ENCODE measurements at regions not wholly inside any gene's neighbourhood (a gene's known extent, or its start where the extent isn't known, plus 50 kb on each side); places are given as distances from the start of the nearest gene placed in this dataset.

DNA sequence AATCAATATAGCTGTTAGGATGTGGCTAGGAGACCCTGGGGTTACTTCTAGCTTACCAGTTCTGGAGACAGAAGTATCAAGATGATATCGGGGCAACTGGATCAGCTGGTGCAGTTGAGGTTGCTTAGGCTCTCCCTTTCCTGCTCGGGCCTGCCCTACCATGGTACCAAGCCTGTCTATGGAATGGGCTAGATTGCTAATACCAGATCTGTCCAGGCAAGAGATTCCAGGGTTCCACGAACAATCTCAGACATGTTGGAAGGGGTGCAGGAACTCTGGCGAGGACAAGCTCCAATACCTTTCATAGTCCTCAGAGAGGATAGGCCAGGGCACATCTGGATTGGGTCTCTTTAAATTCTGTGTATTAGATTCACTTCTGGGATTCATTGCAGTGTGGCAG lies 53.8 kb downstream of the ADM start:
- no peak for DNase-seq

DNA sequence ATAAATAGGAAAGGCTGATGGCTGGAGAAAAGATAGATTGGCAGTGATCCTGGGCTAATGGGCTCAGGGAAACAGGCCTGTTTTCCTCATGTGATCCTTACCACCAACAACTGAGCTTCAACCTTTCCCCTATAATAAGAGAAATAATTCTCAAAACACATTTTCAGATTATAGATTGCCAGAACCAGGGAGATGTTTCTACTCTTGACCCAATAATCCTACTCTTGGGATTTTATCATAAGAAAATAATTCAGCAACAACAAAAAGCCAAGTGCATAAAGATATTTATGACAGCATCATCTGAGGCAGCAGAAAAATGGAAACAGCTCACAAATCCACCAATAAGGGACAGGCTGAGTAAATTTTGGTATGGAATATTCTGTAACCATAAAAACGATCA lies 54.3 kb downstream of the ADM start:
- DNase-seq, result no peak

DNA sequence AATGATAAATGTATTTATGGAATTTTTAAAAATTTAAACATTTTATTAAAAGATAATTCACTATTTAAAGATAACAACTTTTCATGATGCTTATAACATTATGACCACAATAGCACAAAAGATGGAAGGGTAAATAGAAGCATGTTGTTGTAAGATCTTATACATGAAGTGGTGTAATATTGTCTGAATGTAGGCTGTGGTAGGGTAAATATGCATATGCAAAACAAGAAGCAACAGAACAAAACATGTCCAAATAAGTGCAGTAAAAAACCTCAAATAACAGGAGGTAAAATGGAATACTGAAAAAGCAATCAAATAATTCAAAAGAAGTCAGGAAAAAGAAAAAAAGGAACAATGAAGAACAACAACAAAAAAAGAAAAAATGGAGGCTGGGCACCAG lies 56.0 kb downstream of the ADM start:
- no peak for DNase-seq

DNA sequence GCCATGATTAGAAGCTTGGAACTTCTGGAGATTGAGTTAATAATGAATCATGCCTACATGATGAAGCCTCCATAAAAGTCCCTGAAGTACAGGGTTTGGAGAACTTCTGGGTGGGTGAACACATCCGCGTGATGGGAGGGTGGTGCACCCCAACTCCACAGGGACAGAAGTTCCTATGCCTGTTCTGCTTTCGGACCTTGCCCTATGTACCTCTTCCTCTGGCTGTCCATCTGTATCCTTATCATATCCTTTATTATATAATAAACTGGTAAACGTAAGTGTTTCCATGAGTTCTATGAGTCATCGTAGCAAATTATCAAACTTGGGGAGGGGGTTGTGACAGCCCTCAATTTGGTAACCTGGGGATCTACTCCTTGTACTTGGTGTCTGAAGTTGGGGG lies 60.2 kb downstream of the ADM start:
- no peak for DNase-seq

DNA sequence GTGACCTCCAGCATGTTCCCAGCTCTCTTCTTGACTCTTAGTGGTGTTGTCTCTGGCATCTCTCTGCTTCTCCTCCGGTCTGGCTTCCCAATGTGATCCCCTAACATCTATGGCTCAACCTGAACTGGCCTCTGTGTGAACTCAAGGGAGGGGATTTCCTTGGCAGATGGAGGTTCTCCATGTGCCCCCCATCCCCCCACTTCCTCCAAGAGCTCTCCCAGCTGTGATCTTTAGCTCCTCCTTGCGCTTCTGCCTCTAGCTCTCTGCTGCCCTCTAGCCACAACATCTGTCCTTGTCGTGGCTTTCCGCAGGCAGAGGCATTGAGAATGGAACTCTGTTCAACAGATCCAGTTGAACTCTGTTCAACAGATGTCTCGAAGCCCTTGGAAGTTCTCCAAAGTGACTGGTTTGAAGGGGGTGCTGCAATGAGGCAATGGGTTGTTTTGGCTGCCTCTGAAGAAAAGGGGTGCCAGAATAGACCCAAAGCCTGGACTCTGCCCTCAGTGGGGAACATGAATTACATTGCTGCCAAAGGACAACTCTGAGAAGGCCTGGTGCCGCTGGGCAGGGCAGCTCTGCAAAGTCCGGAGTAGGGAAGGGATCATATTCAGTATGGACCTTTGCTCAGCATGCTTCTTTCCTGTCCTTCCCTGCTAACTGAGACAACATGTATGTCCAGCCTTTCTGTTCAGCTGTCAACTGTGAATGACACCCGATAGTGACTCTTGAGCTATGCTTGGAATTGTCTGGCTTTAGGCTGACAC lies 61.9 kb downstream of the ADM start:
- peak; percentile 24 for DNase-seq

DNA sequence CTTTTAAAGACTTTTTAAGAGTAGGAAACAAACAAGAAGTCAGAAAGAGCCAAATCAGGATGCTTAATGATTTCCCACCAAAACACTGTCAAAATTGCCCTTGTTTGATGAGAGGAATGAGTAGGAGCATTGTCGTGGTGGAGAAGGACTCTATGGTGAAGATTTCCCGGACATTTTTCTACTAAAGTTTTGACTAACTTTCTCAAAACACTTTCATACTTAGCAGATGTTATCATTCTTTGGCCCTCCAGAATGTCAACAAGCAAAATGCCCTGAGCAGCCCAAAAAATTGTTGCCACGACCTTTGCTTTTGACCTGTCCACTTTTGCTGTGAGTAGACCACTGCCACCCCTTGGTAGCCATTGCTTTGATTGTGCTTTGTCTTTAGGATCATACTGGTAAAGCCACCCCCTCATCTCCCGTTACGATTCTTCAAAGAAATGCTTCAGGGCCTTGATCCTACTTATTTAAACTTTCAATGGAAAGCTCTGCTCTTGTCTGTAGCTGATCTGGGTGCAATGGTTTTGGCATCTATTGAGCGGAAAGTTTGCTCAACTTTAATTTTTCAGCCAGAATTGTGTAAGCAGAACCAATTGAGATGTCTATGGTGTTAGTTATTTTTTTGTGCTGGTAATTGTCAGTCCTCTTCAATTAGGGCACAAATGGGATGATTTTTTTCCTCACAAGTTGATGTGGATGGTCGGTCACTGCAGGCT lies 67.2 kb downstream of the ADM start:
- DNase-seq, result no peak

DNA sequence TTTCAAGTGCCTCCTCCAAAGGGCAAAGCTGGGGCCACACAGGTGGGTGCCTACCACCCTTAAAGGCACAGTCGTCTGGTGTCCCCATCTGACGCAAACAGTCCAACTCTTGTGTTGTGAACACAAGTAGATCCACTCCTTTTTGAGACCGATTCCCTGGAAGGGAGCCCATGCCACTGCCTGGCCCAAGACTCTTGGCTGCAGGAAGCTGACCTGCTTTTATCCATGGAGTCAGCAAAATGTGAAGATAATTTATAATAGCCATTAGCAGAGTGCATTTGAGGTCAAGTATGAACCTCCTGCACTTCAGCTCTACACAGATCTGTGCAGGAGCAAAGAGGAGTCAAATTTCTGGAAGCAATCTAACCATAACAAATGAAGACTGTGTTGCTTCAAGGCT lies 68.5 kb downstream of the ADM start:
- DNase-seq, result peak; percentile 15

DNA sequence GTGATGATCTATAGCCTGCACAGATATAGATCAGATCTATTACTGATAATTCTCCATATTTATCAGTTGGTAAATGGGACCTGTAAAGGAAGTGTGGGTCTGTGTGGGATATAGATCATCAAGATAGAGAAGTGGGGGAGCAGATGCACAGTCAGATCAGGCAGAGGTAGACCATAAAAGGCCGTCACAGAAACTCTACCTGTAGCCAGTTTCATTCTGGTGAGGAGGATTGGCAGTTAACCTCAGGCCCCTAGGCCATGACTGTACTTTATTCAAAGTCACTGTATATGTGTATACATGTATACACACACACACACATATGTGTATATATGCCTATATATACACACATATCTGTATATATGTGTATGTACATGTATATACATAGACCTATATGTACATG lies 69.1 kb downstream of the ADM start:
- no peak for DNase-seq

DNA sequence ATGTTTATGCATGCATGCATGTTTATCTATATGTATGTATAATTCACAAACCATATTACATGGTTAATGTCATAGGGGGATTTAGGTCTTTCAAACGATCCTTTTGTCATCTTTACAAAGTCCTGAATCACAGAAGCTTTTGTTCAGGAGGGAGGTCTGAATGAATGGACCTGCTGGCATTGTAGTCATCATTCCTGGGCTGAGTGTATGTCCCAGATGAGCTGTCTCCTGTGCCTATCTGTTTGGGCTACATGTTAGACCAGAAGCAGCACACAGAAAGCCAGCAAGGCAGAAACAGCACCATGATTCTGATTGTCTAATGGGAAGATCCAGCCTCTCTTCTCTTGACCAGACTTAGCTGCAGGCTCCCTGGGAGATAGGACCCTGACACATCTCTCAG lies 69.5 kb downstream of the ADM start:
- DNase-seq, result no peak

DNA sequence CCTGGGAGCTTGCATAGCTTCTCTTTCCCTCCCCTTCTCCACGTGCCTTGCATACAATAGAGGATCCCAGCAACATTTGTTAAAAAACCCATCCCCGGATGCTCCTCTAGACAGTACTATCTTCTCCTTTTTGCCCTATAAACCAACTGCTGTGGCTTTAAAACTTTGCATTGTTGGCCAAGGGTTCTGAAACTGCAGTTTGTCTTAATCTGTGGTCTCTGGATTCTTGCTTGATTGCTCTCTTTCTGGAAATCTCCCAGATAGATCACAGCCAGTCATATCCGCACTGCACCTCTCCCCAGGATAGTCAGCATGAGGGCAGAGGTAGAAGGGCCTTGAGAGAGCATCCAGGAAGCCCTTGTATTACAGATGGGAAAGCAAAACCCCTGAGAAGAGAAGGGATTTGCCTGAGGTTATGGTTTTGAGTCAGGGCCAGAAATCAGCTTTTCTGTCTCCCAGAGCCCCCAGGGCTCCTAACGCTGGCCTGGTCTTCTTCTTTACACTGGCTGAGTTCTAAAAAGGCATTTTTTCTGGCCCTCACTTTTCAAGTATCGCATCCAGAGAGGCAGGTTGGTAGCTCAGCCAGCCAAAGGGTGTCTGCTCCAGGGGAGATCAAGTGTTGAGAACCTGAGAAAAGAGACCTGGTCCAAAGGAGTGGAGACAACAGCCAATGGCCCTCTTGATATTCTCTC lies 70.6 kb downstream of the ADM start:
- DNase-seq, result no peak

DNA sequence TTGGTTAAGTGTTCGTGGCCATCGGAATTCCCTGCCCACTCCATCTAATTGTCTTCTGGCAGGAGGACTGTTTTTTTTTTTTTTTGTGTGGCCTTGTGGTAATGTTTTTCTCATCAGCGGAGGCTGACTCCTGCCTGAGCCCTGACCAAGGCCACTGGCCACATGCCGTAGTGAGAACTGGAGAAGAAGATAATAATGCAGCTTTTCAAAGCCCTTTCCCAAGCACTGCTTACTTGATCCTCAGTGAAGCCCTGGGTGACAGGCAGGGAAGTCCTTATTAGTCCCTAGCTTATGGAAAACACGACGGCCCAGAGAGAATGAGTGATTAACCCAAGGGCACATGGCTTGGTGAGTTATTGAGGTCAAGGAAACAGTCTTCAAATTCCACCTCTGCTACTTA lies 71.2 kb downstream of the ADM start:
- no peak for DNase-seq

DNA sequence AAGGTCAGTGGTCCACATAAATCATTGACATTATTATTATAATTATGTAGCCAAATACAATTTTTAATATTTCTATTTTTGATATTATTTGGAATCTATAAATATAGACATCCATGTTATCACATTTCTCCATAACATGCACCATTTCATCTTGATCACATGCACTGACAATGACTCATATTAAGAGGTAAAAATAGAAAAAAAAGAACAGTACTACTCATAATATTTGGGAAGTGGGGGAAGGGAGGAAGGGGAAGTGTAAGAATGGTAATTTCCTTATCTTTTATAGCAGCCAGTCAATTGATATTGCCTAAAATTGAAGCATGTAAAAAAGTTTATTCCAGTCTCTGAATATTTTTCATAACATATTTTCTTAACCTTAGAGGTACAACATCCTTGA lies 72.3 kb downstream of the ADM start:
- no peak for DNase-seq

DNA sequence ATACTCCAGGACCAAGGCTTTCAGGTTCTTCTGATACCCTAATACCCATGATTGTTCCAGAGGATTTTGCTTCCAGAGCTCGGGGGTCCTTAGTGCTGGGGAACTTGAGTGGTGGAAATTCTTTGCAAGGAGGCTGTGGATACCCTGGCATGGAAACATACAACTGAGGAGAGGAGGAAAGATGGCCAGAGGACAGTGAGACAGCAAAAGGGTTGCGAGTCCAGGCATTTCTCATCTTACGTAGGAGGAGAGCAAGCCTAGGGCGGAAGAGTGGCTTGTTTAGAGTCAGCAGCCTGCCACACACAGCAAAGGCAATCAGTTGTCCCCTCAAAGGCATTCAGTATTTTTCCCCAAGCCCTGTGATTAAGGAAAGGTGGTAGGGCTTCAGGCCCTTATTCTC lies 73.5 kb downstream of the ADM start:
- DNase-seq, result no peak

DNA sequence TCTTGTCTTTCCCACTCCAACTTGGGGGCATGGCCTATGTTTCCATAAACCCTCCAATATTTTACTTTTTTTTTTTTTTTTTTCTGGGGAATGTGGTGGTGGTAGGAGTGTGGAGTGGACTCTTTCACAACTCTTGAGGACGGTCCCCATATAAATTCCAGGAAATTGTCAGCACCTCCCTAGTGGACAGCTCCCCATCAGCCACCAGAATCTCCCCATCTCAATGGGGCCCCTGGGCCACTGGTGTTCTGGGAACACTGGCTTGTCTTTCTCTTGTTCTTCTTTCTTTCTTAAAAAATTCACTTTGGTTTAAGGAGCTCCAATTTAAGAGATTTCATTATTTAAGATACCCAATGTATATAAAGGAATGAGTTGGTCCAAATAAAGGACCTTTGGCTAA lies 74.1 kb downstream of the ADM start:
- DNase-seq, result no peak

DNA sequence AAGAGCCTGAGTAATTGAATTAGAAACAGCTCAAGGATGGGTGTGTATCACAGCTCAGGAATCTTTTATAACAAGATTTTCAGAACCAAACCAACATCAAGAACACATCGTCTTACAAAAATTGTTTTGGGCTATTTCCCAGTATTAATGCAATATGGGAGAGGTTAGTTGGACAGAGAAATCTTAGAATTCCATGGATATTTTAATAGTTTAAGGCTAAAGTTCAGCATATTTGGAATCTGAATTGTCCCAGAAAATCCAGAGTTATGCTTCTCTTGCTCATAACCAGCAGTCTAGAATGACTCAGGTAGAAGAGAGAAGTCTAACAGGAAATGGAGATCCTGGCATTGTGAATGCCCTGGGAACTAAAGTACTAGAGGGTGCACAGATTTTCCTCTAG lies 74.6 kb downstream of the ADM start:
- no peak for DNase-seq

DNA sequence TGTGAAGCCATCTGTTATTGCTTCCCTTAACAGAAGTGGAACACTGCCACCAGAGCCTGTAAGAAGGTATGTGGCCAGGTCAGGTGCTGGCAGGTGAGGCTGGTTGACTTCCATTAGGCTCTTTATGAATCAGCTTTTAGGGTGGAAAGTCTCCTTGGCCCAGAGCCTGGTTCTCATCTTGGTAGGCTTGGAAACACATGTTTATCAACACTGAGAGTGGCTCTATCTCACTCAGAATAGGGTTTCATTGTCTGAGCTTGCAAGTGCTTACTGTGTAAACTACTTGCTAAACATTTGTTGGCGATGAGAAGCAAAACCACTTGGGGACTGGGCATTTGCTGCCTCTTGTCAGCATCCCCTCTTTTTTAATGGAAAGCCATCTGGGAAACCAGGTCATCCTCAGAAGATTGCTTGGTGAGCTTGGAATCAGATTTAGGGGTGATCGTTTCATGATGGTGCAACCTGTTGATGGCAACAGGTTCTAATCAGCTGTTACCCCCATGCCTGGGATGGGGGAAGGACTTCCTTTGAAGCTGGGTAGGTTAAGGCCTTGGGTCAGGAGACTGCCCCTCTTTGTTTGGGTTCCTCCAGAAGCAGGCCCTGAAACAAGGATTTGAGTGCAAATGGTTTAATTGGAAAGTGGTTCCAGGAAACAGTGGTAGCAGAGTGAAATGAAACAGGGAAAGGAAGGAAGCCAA lies 75.0 kb upstream of the AMPD3 start:
- DNase-seq, result no peak

DNA sequence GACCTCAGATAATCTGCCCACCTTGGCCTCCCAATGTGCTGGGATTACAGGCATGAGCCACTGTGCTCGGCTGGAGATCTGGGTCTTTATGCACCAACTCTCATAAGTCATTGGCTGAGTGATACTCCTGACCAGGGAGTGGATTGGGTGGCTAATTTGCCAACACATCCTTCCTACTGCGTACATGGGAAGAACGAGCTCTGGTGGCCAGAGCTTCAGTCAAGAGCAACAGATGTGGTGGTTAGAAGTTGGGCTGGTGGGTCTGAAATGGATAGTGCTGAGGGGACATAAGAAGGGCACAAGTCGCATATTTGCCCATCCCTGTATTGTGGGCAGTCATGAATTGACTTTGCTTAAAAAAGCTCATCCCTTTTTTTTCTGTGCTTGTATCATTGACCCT lies 74.1 kb upstream of the AMPD3 start:
- DNase-seq, result no peak

DNA sequence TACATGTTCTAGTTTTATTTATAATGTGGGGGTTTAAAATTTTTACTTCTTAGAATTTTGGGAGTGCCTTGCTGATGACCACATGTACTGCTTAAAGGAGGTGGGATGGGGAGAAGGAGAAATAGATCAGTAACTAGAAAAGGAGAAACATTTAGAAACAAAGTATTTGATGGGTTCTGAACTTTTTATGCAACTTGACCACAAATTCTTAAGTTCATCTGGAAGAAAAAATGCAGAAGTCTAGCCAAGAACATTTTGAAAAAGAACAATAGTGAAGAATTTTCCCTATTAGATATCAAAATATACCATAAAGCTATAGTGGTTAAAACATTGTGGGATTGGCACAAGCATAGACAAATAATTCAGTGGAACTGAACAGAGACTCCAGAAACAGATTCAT lies 73.3 kb upstream of the AMPD3 start:
- no peak for DNase-seq

DNA sequence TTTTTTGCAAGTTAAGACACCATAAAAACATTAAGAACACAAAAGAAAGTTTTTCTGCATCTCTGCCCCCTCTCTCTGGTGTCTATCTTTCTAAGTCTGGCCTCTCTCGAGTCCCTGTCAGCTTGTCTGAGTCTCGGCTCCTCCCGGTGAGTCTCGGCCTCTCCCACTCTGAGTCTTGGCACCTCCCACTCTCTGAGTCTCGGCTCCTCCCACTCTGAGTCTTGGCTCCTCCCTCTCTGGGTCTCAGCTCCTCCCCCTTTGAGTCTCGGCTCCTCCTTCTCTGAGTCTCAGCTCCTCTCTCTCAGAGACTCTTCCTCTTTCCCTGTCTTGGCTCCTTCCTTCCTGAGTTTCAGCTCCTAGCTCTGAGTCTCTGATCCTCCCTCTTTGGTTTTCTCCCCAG lies 72.5 kb upstream of the AMPD3 start:
- no peak for DNase-seq

DNA sequence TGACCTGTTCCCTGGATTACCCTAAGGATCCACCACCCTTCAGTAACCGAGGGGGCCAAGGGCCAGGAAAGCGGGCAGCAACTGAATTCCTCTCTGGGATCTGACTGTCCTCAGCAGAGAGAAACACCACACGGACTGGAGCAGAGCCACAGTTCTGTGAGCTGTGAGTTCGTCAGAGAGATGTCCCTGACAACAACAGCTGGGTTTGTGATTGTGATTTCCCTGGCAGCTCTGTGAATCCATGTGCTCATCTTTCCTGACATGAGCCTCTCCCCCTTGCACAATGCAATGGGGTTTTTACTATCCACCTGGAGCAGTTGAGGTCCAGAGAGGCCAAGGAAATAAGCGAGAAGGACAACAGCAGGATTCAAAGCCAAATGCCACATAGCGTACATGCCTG lies 69.4 kb upstream of the AMPD3 start:
- DNase-seq, result no peak

DNA sequence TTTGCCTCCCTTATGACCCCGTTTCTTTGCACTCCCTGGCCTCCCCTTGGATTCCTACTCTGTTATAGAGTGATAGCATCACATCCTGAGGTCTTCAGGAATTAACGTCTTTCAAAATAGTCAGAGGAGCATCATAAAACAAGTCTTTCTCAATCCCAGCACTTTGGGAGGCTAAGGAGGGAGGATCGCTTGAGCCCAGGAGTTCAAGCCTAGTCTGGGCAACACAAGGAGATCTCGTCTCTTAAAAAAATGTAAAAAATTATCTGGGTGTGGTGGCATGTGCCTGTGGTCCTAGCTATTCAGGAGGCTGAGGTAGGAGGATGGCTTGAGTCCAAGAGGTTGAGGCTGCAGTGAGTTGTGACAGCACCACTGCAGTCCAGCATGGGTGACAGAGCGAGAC lies 68.7 kb upstream of the AMPD3 start:
- DNase-seq, result no peak

DNA sequence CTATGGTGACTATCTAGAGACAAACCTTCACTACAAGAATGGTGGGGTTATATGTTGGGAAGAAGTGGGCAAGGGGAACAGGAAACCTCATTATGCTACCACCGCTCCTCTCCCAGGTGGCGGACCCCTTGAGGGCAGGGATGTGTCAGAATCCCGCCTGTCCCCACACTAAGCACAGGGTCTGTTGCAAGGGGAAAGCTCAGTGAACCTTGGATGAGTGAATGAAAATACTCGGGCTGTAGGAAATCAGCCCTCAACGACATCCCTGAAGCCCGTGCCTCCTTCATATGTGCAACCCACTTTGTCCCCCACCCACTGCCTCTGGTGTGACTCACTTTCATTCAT lies 68.2 kb upstream of the AMPD3 start:
- no peak for DNase-seq

DNA sequence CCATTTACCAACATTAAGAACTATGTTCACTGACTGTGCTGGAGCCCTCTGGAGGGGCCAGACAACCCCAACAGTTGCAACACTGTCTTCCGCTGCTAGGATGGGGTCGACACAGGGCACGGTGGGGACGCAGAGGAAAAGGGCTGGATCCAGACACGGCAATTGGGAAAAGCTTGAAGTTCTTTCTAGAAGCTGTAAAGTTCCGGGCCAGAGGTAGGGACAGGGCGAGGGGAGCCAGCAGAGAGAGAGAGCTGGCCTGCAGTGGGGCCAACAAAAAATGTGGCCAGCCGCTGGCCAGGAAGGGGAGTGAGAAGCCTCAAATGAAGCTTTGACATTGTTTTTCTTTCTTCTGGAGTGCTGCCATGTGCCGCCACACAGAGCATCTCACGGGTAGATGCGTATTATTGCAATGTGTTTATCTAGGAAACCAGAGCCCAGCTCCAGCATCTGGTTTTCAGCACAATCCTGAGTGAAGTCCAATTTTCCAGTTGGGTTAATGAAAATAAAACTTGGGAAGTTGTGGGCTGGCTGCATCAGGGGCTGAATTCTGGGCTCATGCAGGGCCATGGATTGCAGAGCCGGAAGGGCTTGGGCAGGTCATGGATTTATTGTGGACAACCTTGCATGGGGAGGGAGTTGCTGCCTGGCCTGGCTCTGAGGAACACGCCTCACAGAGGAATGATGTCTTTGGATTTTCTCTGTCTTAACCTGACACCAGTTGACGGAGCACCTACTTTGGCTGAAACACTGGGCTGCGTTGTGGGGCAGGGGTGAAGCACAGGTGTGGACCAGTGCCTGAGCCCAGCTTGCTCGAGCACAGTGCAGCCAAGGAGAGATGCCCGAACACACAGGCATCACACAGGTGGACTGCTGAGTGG lies 67.6 kb upstream of the AMPD3 start:
- DNase-seq, result no peak

Data from NCI-H2227 treated with DMSO at 0.1 percent for 48 hours (cell line).